Lower lobe of right lung (tissue), 2 donors: ENCODE measurements at regions not wholly inside any gene's neighbourhood (a gene's known extent, or its start where the extent isn't known, plus 50 kb on each side); places are given as distances from the start of the nearest gene placed in this dataset.
A peak's percentile ranks its signal among the peaks of the same experiment; 100 is the strongest.

Source experiments
- ATAC-seq, 2 donors: fragments of 200-7000 bp; cut with Tn5 transposase; one replicate each; pipeline ENCODE4 v1.9.1; 2020 to 2022; ENCODE audit warnings: mild to moderate bottlenecking in 2 of 2, moderate library complexity in 2 of 2
- DNase-seq: peaks from one replicate; pipeline ENCODE4 v3.0.0-alpha.2; 2020
- H3K27ac ChIP-seq: fragments of 200-600 bp; one replicate; pipeline ENCODE4 v1.8.0; 2022
- H3K27me3 ChIP-seq: fragments of 200-600 bp; one replicate; pipeline ENCODE4 v1.8.0; 2022; ENCODE audit warnings: low read depth
- H3K36me3 ChIP-seq: fragments of 200-600 bp; one replicate; pipeline ENCODE4 v1.8.0; 2022; ENCODE audit warnings: mild to moderate bottlenecking
- H3K4me1 ChIP-seq: fragments of 200-600 bp; one replicate; pipeline ENCODE4 v1.8.0; 2022
- H3K4me3 ChIP-seq: fragments of 200-600 bp; one replicate; pipeline ENCODE4 v1.8.0; 2022; ENCODE audit warnings: mild to moderate bottlenecking
- H3K9me3 ChIP-seq: fragments of 200-600 bp; one replicate; pipeline ENCODE4 v1.8.0; 2022
- CTCF ChIP-seq: fragments of 200-600 bp; IDR thresholded peaks from one replicate; pipeline ENCODE4 v1.8.0; 2022; ENCODE audit warnings: antibody characterized with exemption, mild to moderate bottlenecking
- intact Hi-C: fragments of 100-400 bp; cut with DNase I; formaldehyde crosslinking; loops from one replicate; pipeline ENCODE4 v1.11.0; 2022
- donor health status: DM: no; HTN: yes; CAD: no; lungs with severe emphysema.

- Histone ChIP-seq H3K4me1 (peaks cover 30% of the 10 kb centered on the region), H3K9me3 (no peaks in the 10 kb centered on the region), H3K36me3 (no peaks in the 10 kb centered on the region), H3K27ac (no peak overlapping the region), H3K4me3 (no peak overlapping the region), H3K27me3 (no peaks in the 10 kb centered on the region)
- TF ChIP-seq CTCF = no peak
- ATAC-seq = no peak
- intact Hi-C loops = no loop called here
- DNase-seq = no peak
Observed at GRCh38 chr20:17871181-17871580, 97.4 kb downstream of the SNX5 start.

GRCh38 chr20:17870086-17870740 is 98.4 kb downstream of the SNX5 start:
- no peak for ATAC-seq
- intact Hi-C loops = no loop called here
- no peak overlapping the region for H3K27ac ChIP-seq

GRCh38 chr20:17869295-17869994 is 99.1 kb downstream of the SNX5 start:
- H3K27ac ChIP-seq = no peak overlapping the region
- no peak overlapping the region for H3K4me3 ChIP-seq
- ATAC-seq (no peak), DNase-seq (no peak)
- intact Hi-C loops = no loop called here
- peaks cover 13% of the 10 kb centered on the region for H3K4me1 ChIP-seq
- H3K27me3 ChIP-seq = no peaks in the 10 kb centered on the region
- TF ChIP-seq CTCF = no peak
- no peaks in the 10 kb centered on the region for H3K36me3 ChIP-seq
- H3K9me3 ChIP-seq = no peaks in the 10 kb centered on the region

More at GRCh38 chr20:17870086-17870740, 98.4 kb downstream of the SNX5 start:
- no peaks in the 10 kb centered on the region for H3K9me3 ChIP-seq
- DNase-seq = no peak
- peaks cover 20% of the 10 kb centered on the region for H3K4me1 ChIP-seq
- peak overlapping the region; percentile 12 for H3K4me3 ChIP-seq
- no peaks in the 10 kb centered on the region for H3K27me3 ChIP-seq
- no peaks in the 10 kb centered on the region for H3K36me3 ChIP-seq
- TF ChIP-seq CTCF = no peak

GRCh38 chr20:17868700-17869231 is 99.8 kb downstream of the SNX5 start:
- Histone ChIP-seq H3K27ac (no peak overlapping the region), H3K9me3 (no peaks in the 10 kb centered on the region), H3K36me3 (no peaks in the 10 kb centered on the region), H3K4me3 (no peak overlapping the region), H3K27me3 (no peaks in the 10 kb centered on the region), H3K4me1 (peaks cover 10% of the 10 kb centered on the region)
- no peak for TF ChIP-seq CTCF
- no peak for ATAC-seq
- no peak for DNase-seq
- intact Hi-C loops = no loop called here

GRCh38 chr20:17868151-17868550 is 100.4 kb downstream of the SNX5 start:
- intact Hi-C loops = no loop called here
- Histone ChIP-seq H3K27me3 (no peaks in the 10 kb centered on the region), H3K4me3 (no peak overlapping the region), H3K4me1 (peaks cover 4% of the 10 kb centered on the region), H3K9me3 (no peaks in the 10 kb centered on the region), H3K27ac (no peak overlapping the region), H3K36me3 (no peaks in the 10 kb centered on the region)
- ATAC-seq = no peak
- TF ChIP-seq CTCF = no peak
- no peak for DNase-seq
